GM12873 (cell line): ENCODE measurements at regions not wholly inside any gene's neighbourhood (a gene's known extent, or its start where the extent isn't known, plus 50 kb on each side); places are given as distances from the start of the nearest gene placed in this dataset.

Experiments used
- TF ChIP-seq, protein P1 (sequence below): IDR thresholded peaks from 2 replicates; pipeline ENCODE4 v1.5.1; 2012; ENCODE audit warnings: low read depth, mild to moderate bottlenecking, moderate library complexity, low read length, control low read depth; ENCODE audit not compliant: insufficient read depth; ENCODE audit errors: missing control alignments

DNA sequence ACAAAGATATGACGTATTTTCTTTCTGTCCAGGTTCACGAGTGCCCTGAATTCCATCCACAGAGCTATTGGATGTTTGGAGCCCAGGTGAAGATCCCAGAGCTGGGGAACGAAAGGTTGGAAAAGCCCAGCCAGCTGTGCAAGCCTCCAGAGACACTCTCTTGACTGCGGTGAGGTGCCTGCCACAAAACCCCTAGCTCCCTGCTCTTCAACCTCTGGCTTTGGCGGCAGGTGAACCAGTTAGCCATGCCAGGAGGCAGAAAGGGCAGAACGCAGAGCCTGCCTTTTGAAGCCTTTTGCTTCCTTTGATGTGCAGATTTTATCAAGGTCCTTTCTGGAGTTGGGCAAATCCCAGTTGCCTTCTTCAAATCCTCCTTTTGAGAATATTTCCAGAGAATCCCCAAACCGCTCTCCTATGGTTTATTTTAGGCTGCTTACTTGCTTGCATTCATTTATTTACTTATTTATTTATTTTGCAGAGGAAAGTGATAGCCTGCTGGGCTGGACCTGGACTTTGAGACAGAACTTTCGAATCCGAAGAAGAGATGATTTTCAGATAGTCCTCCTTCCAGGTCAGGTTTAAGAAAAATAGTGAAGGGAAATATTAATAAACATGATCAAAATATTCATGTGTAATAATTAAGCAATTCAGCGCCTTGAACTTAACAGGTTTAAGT lies 411.2 kb upstream of the TBX3 start:
- TF ChIP-seq, protein P1, sequence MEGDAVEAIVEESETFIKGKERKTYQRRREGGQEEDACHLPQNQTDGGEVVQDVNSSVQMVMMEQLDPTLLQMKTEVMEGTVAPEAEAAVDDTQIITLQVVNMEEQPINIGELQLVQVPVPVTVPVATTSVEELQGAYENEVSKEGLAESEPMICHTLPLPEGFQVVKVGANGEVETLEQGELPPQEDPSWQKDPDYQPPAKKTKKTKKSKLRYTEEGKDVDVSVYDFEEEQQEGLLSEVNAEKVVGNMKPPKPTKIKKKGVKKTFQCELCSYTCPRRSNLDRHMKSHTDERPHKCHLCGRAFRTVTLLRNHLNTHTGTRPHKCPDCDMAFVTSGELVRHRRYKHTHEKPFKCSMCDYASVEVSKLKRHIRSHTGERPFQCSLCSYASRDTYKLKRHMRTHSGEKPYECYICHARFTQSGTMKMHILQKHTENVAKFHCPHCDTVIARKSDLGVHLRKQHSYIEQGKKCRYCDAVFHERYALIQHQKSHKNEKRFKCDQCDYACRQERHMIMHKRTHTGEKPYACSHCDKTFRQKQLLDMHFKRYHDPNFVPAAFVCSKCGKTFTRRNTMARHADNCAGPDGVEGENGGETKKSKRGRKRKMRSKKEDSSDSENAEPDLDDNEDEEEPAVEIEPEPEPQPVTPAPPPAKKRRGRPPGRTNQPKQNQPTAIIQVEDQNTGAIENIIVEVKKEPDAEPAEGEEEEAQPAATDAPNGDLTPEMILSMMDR, result no peak

DNA sequence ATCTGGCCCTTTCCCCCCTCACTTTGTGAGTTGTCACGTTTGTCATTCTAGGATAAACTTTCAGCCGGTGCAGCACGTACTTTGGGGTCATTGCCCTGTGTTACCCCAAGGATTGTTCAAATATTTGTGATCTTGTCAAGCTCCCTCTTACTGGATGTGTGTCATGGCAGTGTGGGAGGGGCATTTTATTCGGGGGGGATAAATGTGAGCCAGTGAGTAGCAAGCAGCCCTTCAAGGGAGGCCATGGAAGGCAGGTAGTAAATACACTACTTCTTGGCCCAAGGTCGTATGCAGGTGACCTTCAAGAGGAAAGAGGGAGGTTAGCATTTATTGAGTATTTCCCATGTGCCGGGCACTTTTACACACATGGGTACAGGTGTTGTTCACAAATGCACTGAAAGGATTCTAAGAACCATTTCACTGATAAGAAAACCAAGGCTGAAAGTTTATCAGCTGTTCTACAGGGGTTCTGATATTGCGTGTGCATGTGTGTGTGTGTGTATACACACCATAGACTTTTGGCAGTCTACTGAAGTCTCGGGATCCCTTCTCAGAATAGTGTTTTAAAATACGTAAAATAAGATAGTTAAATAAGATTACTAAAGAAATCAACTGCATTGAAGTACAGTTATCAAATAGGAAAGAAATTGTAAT lies 410.3 kb upstream of the TBX3 start:
- TF ChIP-seq, protein P1, result no peak

DNA sequence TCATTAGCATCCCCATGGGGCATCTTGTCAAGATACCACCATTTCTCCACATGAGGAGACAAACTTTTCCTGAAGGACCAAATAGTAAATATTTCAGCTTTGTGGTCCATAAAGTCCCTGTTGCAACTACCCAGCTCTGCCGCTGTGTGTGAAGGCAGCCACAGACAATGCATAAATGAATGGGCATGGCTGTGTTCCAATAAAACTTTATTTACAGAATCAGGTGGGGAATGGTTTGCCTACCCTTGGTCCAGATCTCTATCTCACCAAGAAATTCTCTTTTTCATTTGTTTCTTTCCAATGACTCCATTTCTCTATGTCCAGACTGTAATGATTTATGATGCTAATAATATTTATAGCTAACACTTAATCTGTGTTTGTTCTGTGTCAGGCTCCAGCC lies 409.3 kb upstream of the TBX3 start:
- TF ChIP-seq, protein P1, result no peak

DNA sequence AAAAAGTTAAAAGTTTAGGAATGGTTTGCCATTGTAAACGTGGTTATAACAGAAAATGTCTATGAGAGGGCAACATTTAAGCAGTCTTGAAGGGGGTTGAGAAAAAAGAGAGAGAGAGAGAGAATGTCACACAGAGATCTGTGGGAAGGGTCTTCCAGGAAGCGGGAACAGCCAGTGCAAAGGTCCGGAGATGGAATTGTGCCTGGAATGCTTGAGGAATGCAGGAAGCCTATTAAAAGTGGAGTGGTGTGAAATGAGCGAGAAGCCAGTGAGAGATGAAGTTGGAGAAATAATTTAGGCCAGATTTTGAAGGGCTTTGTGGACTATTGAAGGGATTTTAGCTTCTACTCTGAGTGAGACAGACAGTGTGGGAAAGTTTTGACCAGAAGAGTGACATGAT lies 406.8 kb upstream of the TBX3 start:
- TF ChIP-seq, protein P1, result no peak

DNA sequence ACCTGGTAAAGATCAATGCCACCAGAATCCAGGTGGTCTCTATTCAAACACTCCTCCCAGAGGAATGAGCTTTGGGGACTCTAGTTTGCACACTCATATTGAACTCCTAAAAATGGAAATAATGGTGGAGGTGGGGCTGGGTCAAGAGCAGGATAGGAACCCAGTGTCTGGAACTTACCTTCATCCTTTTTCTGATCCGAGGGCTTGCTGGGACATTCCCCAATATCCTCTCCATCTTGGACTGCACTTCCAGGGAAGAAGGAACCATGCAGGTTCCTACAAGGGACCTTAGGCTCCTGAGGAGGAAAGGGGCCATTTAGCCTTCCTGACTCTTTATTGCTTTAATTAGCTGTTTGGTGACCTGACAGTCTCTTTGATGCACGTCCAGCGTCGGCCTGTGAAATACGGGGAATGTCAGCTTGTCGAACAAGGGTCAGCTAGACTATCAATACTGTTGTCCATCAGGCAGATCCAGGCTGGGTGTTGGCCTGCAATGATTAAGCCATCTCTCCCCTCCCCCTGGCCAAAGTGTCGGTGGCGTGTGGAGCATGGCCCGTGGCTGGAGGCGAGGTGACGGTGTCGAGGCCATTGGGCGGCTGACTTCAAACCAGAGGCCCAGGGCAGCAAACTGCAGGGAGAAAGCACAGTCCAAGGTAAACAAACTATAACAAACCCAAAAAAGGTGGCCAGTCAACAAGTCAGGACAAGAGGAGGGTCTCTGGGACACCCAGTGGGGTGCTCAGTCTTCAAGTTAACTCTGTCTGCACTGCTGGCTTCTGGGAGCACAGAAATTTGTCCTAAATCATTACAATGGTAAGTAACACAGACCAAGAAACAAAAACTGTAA lies 405.2 kb upstream of the TBX3 start:
- TF ChIP-seq, protein P1, result no peak

DNA sequence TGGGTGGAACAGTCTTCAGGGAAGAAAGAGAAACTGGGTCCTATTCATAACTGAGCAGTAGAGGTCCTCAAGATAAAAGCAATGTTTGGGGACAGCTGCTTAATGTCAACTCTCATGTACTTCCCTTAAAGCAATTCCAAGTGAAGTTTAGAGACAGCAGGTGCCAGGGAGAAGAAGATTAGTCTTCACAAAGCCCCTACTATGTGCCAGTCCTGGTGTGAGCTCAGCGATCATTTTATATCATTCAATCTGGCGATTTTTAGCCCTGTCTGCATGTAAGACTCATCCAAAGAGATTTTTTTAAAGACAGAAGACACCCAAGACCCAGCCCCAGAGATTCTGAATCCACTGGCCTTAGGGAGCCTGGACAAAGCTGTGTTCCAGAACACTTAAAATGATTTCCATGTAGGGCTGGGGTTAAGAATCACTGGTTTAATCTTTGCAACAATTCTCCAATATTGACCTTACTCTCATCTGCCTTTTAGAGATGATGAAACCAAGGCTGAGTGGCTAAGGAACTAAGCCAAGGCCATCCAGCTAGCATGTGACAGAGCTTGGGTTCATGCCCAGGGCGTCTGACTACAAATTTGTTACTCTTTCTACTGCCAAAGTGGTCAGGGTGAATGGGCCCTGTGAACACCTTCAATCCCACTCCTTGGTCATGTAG lies 404.5 kb upstream of the TBX3 start:
- TF ChIP-seq, protein P1, result no peak
